Trophoblast cell (in vitro differentiated cells and primary cell): ENCODE measurements at regions not wholly inside any gene's neighbourhood (a gene's known extent, or its start where the extent isn't known, plus 50 kb on each side); places are given as distances from the start of the nearest gene placed in this dataset.

Experiments
- DNase-seq, 2 donors: peaks; one replicate each; pipeline ENCODE4 v3.0.0-alpha.2; 2016
- H2AFZ ChIP-seq: 2 replicates; pipeline ENCODE4 v1.6.1; 2013; ENCODE audit warnings: low read length, moderate library complexity, mild to moderate bottlenecking; ENCODE audit not compliant: insufficient read depth, poor library complexity
- H2AK5ac ChIP-seq: 2 replicates; pipeline ENCODE4 v1.6.1; 2013; ENCODE audit warnings: mild to moderate bottlenecking, low read length
- H2BK120ac ChIP-seq: 2 replicates; pipeline ENCODE4 v1.6.1; 2013; ENCODE audit warnings: low read length, mild to moderate bottlenecking, moderate library complexity; ENCODE audit not compliant: insufficient read depth, poor library complexity
- H2BK12ac ChIP-seq: 2 replicates; pipeline ENCODE4 v1.6.1; 2013; ENCODE audit warnings: mild to moderate bottlenecking, low read length, moderate library complexity
- H2BK5ac ChIP-seq: 2 replicates; pipeline ENCODE4 v1.6.1; 2013; ENCODE audit warnings: low read length, low read depth, moderate library complexity, mild to moderate bottlenecking; ENCODE audit not compliant: poor library complexity
- H3K14ac ChIP-seq: 2 replicates; pipeline ENCODE4 v1.6.1; 2013; ENCODE audit warnings: mild to moderate bottlenecking, low read length
- H3K18ac ChIP-seq: 2 replicates; pipeline ENCODE4 v1.6.1; 2013; ENCODE audit warnings: mild to moderate bottlenecking, low read length
- H3K23ac ChIP-seq: 2 replicates; pipeline ENCODE4 v1.6.1; 2013; ENCODE audit warnings: low read length
- H3K27ac ChIP-seq: 2 replicates; pipeline ENCODE4 v1.5.1; 2013; ENCODE audit warnings: low read depth, mild to moderate bottlenecking, inconsistent platforms, low read length, moderate library complexity
- H3K27me3 ChIP-seq: 2 replicates; pipeline ENCODE4 v1.6.1; 2013; ENCODE audit warnings: inconsistent platforms, mild to moderate bottlenecking, low read length, moderate library complexity; ENCODE audit not compliant: insufficient read depth
- H3K36me3 ChIP-seq, 2 experiments: 1 replicate in 1 of 2; 2 replicates in 1 of 2; pipeline ENCODE4 v1.6.1; 2013; ENCODE audit warnings: low read length in 2 of 2, mild to moderate bottlenecking in 2 of 2, moderate library complexity in 1 of 2; ENCODE audit not compliant: insufficient read depth in 2 of 2, control insufficient read depth in 1 of 2
- H3K4ac ChIP-seq: 2 replicates; pipeline ENCODE4 v1.6.1; 2013; ENCODE audit warnings: low read depth, mild to moderate bottlenecking, low read length, moderate library complexity
- H3K4me1 ChIP-seq, 2 experiments: 1 replicate in 1 of 2; 2 replicates in 1 of 2; pipeline ENCODE4 v1.6.1; 2013; ENCODE audit warnings: low read length in 2 of 2, mild to moderate bottlenecking in 2 of 2, moderate library complexity in 1 of 2; ENCODE audit not compliant: insufficient read depth in 2 of 2, control insufficient read depth in 1 of 2
- H3K4me2 ChIP-seq: 2 replicates; pipeline ENCODE4 v1.6.1; 2013; ENCODE audit warnings: inconsistent platforms, mild to moderate bottlenecking, low read length, moderate library complexity
- H3K4me3 ChIP-seq: 2 replicates; pipeline ENCODE4 v1.5.1; 2013; ENCODE audit warnings: mild to moderate bottlenecking, low read depth, low read length, inconsistent platforms
- H3K79me1 ChIP-seq: one replicate; pipeline ENCODE4 v1.6.1; 2013; ENCODE audit warnings: low read length
- H3K79me2 ChIP-seq: 2 replicates; pipeline ENCODE4 v1.6.1; 2013; ENCODE audit warnings: low read length, mild to moderate bottlenecking; ENCODE audit not compliant: control insufficient read depth, insufficient read depth, poor library complexity
- H3K9ac ChIP-seq: 2 replicates; pipeline ENCODE4 v1.6.1; 2013; ENCODE audit warnings: mild to moderate bottlenecking, low read length
- H3K9me3 ChIP-seq: 2 replicates; pipeline ENCODE4 v1.6.1; 2013; ENCODE audit warnings: low read depth, mild to moderate bottlenecking, control low read depth, inconsistent platforms, low read length; ENCODE audit not compliant: insufficient read depth
- H4K12ac ChIP-seq: 2 replicates; pipeline ENCODE4 v1.6.1; 2013; ENCODE audit warnings: low read depth, mild to moderate bottlenecking, low read length, moderate library complexity
- H4K8ac ChIP-seq: 2 replicates; pipeline ENCODE4 v1.6.1; 2013; ENCODE audit warnings: low read depth, mild to moderate bottlenecking, low read length, moderate library complexity
- H4K91ac ChIP-seq: one replicate; pipeline ENCODE4 v1.6.1; 2013; ENCODE audit warnings: low read depth, mild to moderate bottlenecking, low read length, moderate library complexity
- WGBS: extraction: QIAGEN DNeasy Blood & Tissue Kit; methylation state at CpG from one replicate; pipeline ENCODE4 v1.1.7; 2013; ENCODE audit warnings: missing lambda C conversion rate; ENCODE audit not compliant: insufficient read length, insufficient coverage; ENCODE audit errors: extremely low coverage; 5-methylcytosine and 5-hydroxymethylcytosine counted together

GRCh38 chr13:106405731-106406130 is 129.7 kb downstream of the EFNB2 start:
- Histone ChIP-seq H2AK5ac (no peak overlapping the region), H3K79me1 (no peaks in the 10 kb centered on the region), H4K12ac (no peak overlapping the region), H3K9me3 (no peaks in the 10 kb centered on the region), H3K27ac (no peak overlapping the region), H2BK12ac (no peak overlapping the region), H3K36me3 (no peaks in the 10 kb centered on the region), H3K23ac (no peak overlapping the region), H3K79me2 (no peaks in the 10 kb centered on the region), H3K14ac (no peak overlapping the region), H2BK120ac (no peak overlapping the region), H3K18ac (no peak overlapping the region), H3K4me1 (no peaks in the 10 kb centered on the region), H2AFZ (no peak overlapping the region), H4K8ac (no peak overlapping the region), H3K9ac (no peak overlapping the region), H4K91ac (no peak overlapping the region), H3K4me3 (no peak overlapping the region), H3K4me2 (no peak overlapping the region), H3K27me3 (no peaks in the 10 kb centered on the region), H3K4ac (no peak overlapping the region), H2BK5ac (no peak overlapping the region)
- no CpG with 5 or more reads among the region's 6 CpGs for WGBS
- no peak for DNase-seq

GRCh38 chr13:106403280-106403679 is 132.2 kb downstream of the EFNB2 start:
- no CpG with 5 or more reads among the region's 4 CpGs for WGBS

GRCh38 chr13:106402866-106403265 is 132.6 kb downstream of the EFNB2 start:
- H2BK120ac ChIP-seq = no peak overlapping the region
- H3K27ac ChIP-seq = no peak overlapping the region
- no peak overlapping the region for H4K8ac ChIP-seq
- H3K36me3 ChIP-seq = no peaks in the 10 kb centered on the region
- H3K27me3 ChIP-seq = no peaks in the 10 kb centered on the region
- no peak for DNase-seq
- H3K4me1 ChIP-seq = no peaks in the 10 kb centered on the region
- H3K23ac ChIP-seq = no peak overlapping the region
- H4K12ac ChIP-seq = no peak overlapping the region
- no peak overlapping the region for H4K91ac ChIP-seq
- no peak overlapping the region for H2AK5ac ChIP-seq
- no peak overlapping the region for H3K4me2 ChIP-seq
- H2BK12ac ChIP-seq = no peak overlapping the region
- no peaks in the 10 kb centered on the region for H3K79me2 ChIP-seq
- no peak overlapping the region for H3K9ac ChIP-seq
- H2AFZ ChIP-seq = no peak overlapping the region
- no peaks in the 10 kb centered on the region for H3K79me1 ChIP-seq
- H3K4me3 ChIP-seq = no peak overlapping the region
- no CpG with 5 or more reads among the region's 5 CpGs for WGBS
- H3K9me3 ChIP-seq = no peaks in the 10 kb centered on the region
- H3K18ac ChIP-seq = no peak overlapping the region
- no peak overlapping the region for H3K14ac ChIP-seq
- no peak overlapping the region for H2BK5ac ChIP-seq
- H3K4ac ChIP-seq = no peak overlapping the region

More at GRCh38 chr13:106403280-106403679, 132.2 kb downstream of the EFNB2 start:
- H3K4me3 ChIP-seq = no peak overlapping the region
- H4K8ac ChIP-seq = no peak overlapping the region
- H3K9me3 ChIP-seq = no peaks in the 10 kb centered on the region
- no peaks in the 10 kb centered on the region for H3K4me1 ChIP-seq
- no peak overlapping the region for H2BK5ac ChIP-seq
- H3K4me2 ChIP-seq = no peak overlapping the region
- H2BK120ac ChIP-seq = no peak overlapping the region
- no peak overlapping the region for H3K27ac ChIP-seq
- no peak for DNase-seq
- H4K12ac ChIP-seq = no peak overlapping the region
- no peak overlapping the region for H2AFZ ChIP-seq
- no peak overlapping the region for H3K23ac ChIP-seq
- H3K4ac ChIP-seq = no peak overlapping the region
- no peaks in the 10 kb centered on the region for H3K79me1 ChIP-seq
- H3K14ac ChIP-seq = no peak overlapping the region
- no peaks in the 10 kb centered on the region for H3K27me3 ChIP-seq
- no peaks in the 10 kb centered on the region for H3K36me3 ChIP-seq
- no peaks in the 10 kb centered on the region for H3K79me2 ChIP-seq
- H2BK12ac ChIP-seq = no peak overlapping the region
- no peak overlapping the region for H3K18ac ChIP-seq
- no peak overlapping the region for H4K91ac ChIP-seq
- no peak overlapping the region for H2AK5ac ChIP-seq
- H3K9ac ChIP-seq = no peak overlapping the region

GRCh38 chr13:106401081-106401480 is 134.4 kb downstream of the EFNB2 start:
- no peak overlapping the region for H3K14ac ChIP-seq
- H3K4me3 ChIP-seq = no peak overlapping the region
- H3K4me1 ChIP-seq = no peaks in the 10 kb centered on the region
- no peak overlapping the region for H2AFZ ChIP-seq
- no peak overlapping the region for H3K9ac ChIP-seq
- H3K27ac ChIP-seq = no peak overlapping the region
- no peak overlapping the region for H4K12ac ChIP-seq
- H3K9me3 ChIP-seq = no peaks in the 10 kb centered on the region
- no peak overlapping the region for H2BK12ac ChIP-seq
- H3K23ac ChIP-seq = no peak overlapping the region
- no peak overlapping the region for H4K8ac ChIP-seq
- DNase-seq = no peak
- H3K79me2 ChIP-seq = no peaks in the 10 kb centered on the region
- H3K4me2 ChIP-seq = no peak overlapping the region
- no peak overlapping the region for H2BK5ac ChIP-seq
- WGBS = no CpG with 5 or more reads among the region's 3 CpGs
- H3K18ac ChIP-seq = no peak overlapping the region
- H3K27me3 ChIP-seq = no peaks in the 10 kb centered on the region
- H2AK5ac ChIP-seq = no peak overlapping the region
- no peak overlapping the region for H2BK120ac ChIP-seq
- H4K91ac ChIP-seq = no peak overlapping the region
- H3K36me3 ChIP-seq = no peaks in the 10 kb centered on the region
- no peaks in the 10 kb centered on the region for H3K79me1 ChIP-seq
- H3K4ac ChIP-seq = no peak overlapping the region
